ENCODE measurements at regions not wholly inside any gene's neighbourhood (a gene's known extent, or its start where the extent isn't known, plus 50 kb on each side); places are given as distances from the start of the nearest gene placed in this dataset.

- no peaks in the 10 kb centered on the region for H3K9me3 Mint-ChIP-seq
- no peaks in the 10 kb centered on the region for H3K9me3 ChIP-seq (ENCODE audit: control insufficient read depth, low read depth, low read length)
- H2BK15ac ChIP-seq (ENCODE audit: low read depth, low read length), result no peak overlapping the region
- no peak overlapping the region for H3K27ac ChIP-seq (ENCODE audit: insufficient read length, low read depth, low read length)
- H3K23ac ChIP-seq (ENCODE audit: insufficient read length, low read depth, low read length), result no peak overlapping the region
- no peak overlapping the region for H3T11ph ChIP-seq (ENCODE audit: low read length)
- no peaks in the 10 kb centered on the region for H3K27me3 ChIP-seq (ENCODE audit: insufficient read depth, low read length)
- no peak overlapping the region for H3K14ac ChIP-seq (ENCODE audit: insufficient read depth, low read length)
- no peak overlapping the region for H3K4me2 ChIP-seq (ENCODE audit: insufficient read depth, insufficient read length, low read length)
- no peak for TF ChIP-seq CTCF (conservative IDR thresholded peaks at IDR 0.05)
- no CpG with 5 or more reads among the region's 2 CpGs for WGBS (ENCODE audit: extremely low coverage, insufficient read length, low lambda C conversion rate)
- H3K18ac ChIP-seq (ENCODE audit: insufficient read length, low read depth, low read length), result no peak overlapping the region
- H3K27me3 Mint-ChIP-seq (ENCODE audit: low read depth), result no peaks in the 10 kb centered on the region
- H3K4me1 ChIP-seq (ENCODE audit: insufficient read depth, low read length), result no peaks in the 10 kb centered on the region
- H4K8ac ChIP-seq (replicated peaks; ENCODE audit: insufficient read length, low read depth, low read length), result no peak overlapping the region
- no peak overlapping the region for H3K9ac ChIP-seq (ENCODE audit: extremely low read depth, insufficient read length, low read length)
- no peak overlapping the region for H4K5ac ChIP-seq (ENCODE audit: insufficient read length, low read depth, low read length)
- H3K56ac ChIP-seq (ENCODE audit: insufficient read length, low read depth, low read length), result no peak overlapping the region
- H3K36me3 Mint-ChIP-seq (ENCODE audit: insufficient read depth in 1 of 3, low read depth in 3 of 3), result peaks cover 0 to 15% (median 13%) of the 10 kb centered on the region in 3 experiments; a peak in 4 of 7 replicates
- H2BK20ac ChIP-seq (ENCODE audit: low read depth, low read length, poor library complexity, severe bottlenecking), result no peak overlapping the region
- no peaks in the 10 kb centered on the region for H3K79me2 ChIP-seq (ENCODE audit: insufficient read depth, low read length)
- no peak overlapping the region for H2AK5ac ChIP-seq (ENCODE audit: insufficient read length, low read length)
- no peak for DNase-seq
- H2BK12ac ChIP-seq (ENCODE audit: insufficient read length, low read depth, low read length), result no peak overlapping the region
- no peak overlapping the region for H3K27ac Mint-ChIP-seq
- no peaks in the 10 kb centered on the region for H3K23me2 ChIP-seq (ENCODE audit: insufficient read length, low read depth, low read length, poor library complexity, severe bottlenecking)
- no peaks in the 10 kb centered on the region for H3K4me1 Mint-ChIP-seq
- no peaks in the 10 kb centered on the region for H3K79me1 ChIP-seq (ENCODE audit: insufficient read depth, low read depth, low read length, poor library complexity, severe bottlenecking)
- H3K4ac ChIP-seq (ENCODE audit: low read depth, low read length), result no peak overlapping the region
- no peak overlapping the region for H2BK120ac ChIP-seq (ENCODE audit: low read depth, low read length, poor library complexity, severe bottlenecking)
- no peaks in the 10 kb centered on the region for H4K20me1 ChIP-seq (ENCODE audit: control insufficient read depth, insufficient read depth, insufficient read length)
- H3K4me3 Mint-ChIP-seq, result no peak overlapping the region
- no peak overlapping the region for H2BK5ac ChIP-seq (ENCODE audit: insufficient read length, low read length)
- H2AFZ ChIP-seq (ENCODE audit: low read length), result no peak overlapping the region
- H4K91ac ChIP-seq (ENCODE audit: insufficient read length, low read depth, low read length), result no peak overlapping the region
Measured at GRCh38 chr4:122279670-122280069, 99.1 kb upstream of the ADAD1 start.

All from H9 (cell line).